ENCODE measurements at regions not wholly inside any gene's neighbourhood (a gene's known extent, or its start where the extent isn't known, plus 50 kb on each side); places are given as distances from the start of the nearest gene placed in this dataset.

GRCh38 chr10:130491011-130491692, 355.0 kb downstream of the GLRX3 start:
- no peaks in the 10 kb centered on the region for H3K27me3 Mint-ChIP-seq
- peaks cover 1% of the 10 kb centered on the region for H3K9me3 Mint-ChIP-seq (ENCODE audit: low read depth)
- no peak overlapping the region for H3K4me3 Mint-ChIP-seq
- DNase-seq = no peak
- CTCF ChIA-PET = no interaction called here
- H3K36me3 Mint-ChIP-seq = no peaks in the 10 kb centered on the region
- no peaks in the 10 kb centered on the region for H3K4me1 Mint-ChIP-seq
- ATAC-seq = no peak
- no peak overlapping the region for H3K27ac Mint-ChIP-seq

DNA sequence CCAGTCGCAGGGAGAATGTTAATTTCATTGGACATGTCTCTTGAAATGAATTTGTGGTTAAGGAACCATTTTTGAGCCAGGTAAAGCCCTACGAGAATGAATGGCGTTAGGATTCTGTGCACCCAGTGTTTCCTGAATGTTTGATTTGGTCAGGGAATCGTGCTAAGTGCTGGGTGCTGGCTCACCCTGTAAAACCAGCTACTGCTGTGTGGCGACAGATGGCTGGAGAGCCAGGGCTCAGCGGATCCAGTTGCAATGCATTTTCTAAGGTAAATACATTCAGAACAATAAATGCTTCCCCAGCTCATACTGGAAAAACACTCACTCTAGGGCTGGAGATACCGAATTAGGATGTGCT, 355.5 kb downstream of the GLRX3 start:
- no peak for DNase-seq
- no peak overlapping the region for H3K27ac Mint-ChIP-seq
- H3K27me3 Mint-ChIP-seq = no peaks in the 10 kb centered on the region
- H3K9me3 Mint-ChIP-seq (ENCODE audit: low read depth) = peaks cover 4% of the 10 kb centered on the region
- ATAC-seq = no peak
- no peaks in the 10 kb centered on the region for H3K36me3 Mint-ChIP-seq
- H3K4me1 Mint-ChIP-seq = no peaks in the 10 kb centered on the region
- CTCF ChIA-PET = no interaction called here
- no peak overlapping the region for H3K4me3 Mint-ChIP-seq

- DNase-seq (no peak), ATAC-seq (no peak)
- no peak overlapping the region for H3K27ac Mint-ChIP-seq
- H3K36me3 Mint-ChIP-seq = no peaks in the 10 kb centered on the region
- CTCF ChIA-PET = no interaction called here
- no peaks in the 10 kb centered on the region for H3K27me3 Mint-ChIP-seq
- no peak overlapping the region for H3K4me3 Mint-ChIP-seq
- H3K4me1 Mint-ChIP-seq = no peaks in the 10 kb centered on the region
- H3K9me3 Mint-ChIP-seq (ENCODE audit: low read depth) = peaks cover 4% of the 10 kb centered on the region
These were observed 356.2 kb downstream of the GLRX3 start for GRCh38 chr10:130492266-130492934.

DNA sequence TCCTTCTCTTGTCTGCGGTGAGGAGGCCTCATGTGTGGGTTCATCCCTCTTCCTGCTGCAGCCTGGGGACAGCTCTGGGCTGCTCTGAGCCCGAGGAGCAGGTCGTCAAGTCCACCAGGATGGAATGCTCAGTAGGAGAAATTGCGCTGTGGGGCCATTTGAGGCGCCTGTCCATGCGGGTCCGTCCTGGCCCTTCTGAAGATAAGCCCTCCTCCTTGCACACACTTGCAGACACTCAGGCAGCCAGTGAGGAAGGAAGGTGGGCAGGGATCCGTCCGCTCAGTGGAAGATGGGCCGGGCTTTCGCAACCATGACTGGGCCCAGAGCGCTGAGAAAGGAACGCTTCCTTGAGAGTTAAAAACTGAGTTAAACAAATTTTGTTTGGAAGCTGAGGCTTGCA, 356.8 kb downstream of the GLRX3 start:
- Mint-ChIP-seq H3K27me3 (no peaks in the 10 kb centered on the region), H3K9me3 (ENCODE audit: low read depth) (peaks cover 4% of the 10 kb centered on the region), H3K36me3 (no peaks in the 10 kb centered on the region), H3K4me3 (no peak overlapping the region), H3K4me1 (no peaks in the 10 kb centered on the region), H3K27ac (no peak overlapping the region)
- no peak for DNase-seq
- no peak for ATAC-seq
- CTCF ChIA-PET = no interaction called here

DNA sequence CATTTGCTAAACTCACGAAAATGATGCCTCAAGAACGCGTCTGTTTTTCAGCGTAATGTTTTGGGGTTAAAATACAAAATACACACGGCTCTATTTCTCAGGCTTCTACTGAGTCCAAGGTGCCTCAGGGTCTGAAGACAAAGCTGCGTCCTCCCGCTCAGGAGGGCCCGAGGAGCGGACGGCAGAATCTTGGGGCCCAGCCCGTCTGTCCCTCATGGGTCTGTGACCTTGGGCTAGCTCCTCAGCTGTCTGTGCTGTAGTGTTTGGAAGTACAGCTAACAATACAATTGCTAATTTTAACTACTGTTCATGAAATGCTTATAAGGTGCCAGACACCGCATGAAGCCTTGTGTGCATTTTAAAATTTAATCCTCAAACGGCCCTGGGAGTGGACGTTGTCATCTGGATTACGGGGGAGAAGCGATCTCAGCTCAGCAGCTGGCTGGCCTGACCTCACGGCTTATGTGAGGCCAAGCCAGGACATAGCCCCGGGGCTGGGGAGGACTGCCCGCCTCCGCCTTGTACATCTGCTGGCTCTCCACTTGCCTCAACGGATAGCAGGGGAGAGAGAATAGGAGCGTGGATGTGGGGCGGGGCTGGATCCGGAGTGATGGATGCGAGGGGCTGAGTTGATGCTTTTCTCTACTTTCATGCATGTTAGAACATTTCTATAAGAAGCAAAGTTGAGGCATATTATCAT, 357.4 kb downstream of the GLRX3 start:
- Mint-ChIP-seq H3K36me3 (no peaks in the 10 kb centered on the region), H3K27ac (no peak overlapping the region), H3K4me1 (no peaks in the 10 kb centered on the region), H3K27me3 (no peaks in the 10 kb centered on the region), H3K9me3 (ENCODE audit: low read depth) (peaks cover 4% of the 10 kb centered on the region), H3K4me3 (no peak overlapping the region)
- CTCF ChIA-PET = no interaction called here
- DNase-seq (no peak), ATAC-seq (no peak)

- peaks cover 4% of the 10 kb centered on the region for H3K9me3 Mint-ChIP-seq (ENCODE audit: low read depth)
- no peak overlapping the region for H3K4me3 Mint-ChIP-seq
These were observed 359.1 kb downstream of the GLRX3 start for GRCh38 chr10:130495116-130495862.

GRCh38 chr10:130495891-130496636, 359.9 kb downstream of the GLRX3 start:
- DNase-seq (no peak), ATAC-seq (no peak)
- H3K4me1 Mint-ChIP-seq = no peaks in the 10 kb centered on the region
- no peaks in the 10 kb centered on the region for H3K27me3 Mint-ChIP-seq
- CTCF ChIA-PET = no interaction called here
- H3K27ac Mint-ChIP-seq = no peak overlapping the region
- peaks cover 6% of the 10 kb centered on the region for H3K9me3 Mint-ChIP-seq (ENCODE audit: low read depth)
- H3K4me3 Mint-ChIP-seq = no peak overlapping the region
- no peaks in the 10 kb centered on the region for H3K36me3 Mint-ChIP-seq

More at GRCh38 chr10:130495116-130495862, 359.1 kb downstream of the GLRX3 start:
- no peak for ATAC-seq
- H3K36me3 Mint-ChIP-seq = no peaks in the 10 kb centered on the region
- H3K4me1 Mint-ChIP-seq = no peaks in the 10 kb centered on the region
- DNase-seq = no peak
- H3K27ac Mint-ChIP-seq = no peak overlapping the region
- H3K27me3 Mint-ChIP-seq = no peaks in the 10 kb centered on the region
- CTCF ChIA-PET = no interaction called here

- H3K4me1 Mint-ChIP-seq = no peaks in the 10 kb centered on the region
- H3K36me3 Mint-ChIP-seq = no peaks in the 10 kb centered on the region
- H3K27ac Mint-ChIP-seq = no peak overlapping the region
- DNase-seq (no peak), ATAC-seq (no peak)
- peaks cover 6% of the 10 kb centered on the region for H3K9me3 Mint-ChIP-seq (ENCODE audit: low read depth)
- CTCF ChIA-PET = no interaction called here
- H3K4me3 Mint-ChIP-seq = no peak overlapping the region
- H3K27me3 Mint-ChIP-seq = no peaks in the 10 kb centered on the region
These were observed 361.1 kb downstream of the GLRX3 start for GRCh38 chr10:130497056-130498010.

- no peak for DNase-seq
- Mint-ChIP-seq H3K27me3 (no peaks in the 10 kb centered on the region), H3K4me1 (no peaks in the 10 kb centered on the region), H3K9me3 (ENCODE audit: low read depth) (peaks cover 6% of the 10 kb centered on the region), H3K36me3 (no peaks in the 10 kb centered on the region), H3K4me3 (no peak overlapping the region), H3K27ac (no peak overlapping the region)
- CTCF ChIA-PET = no interaction called here
- ATAC-seq = no peak
These were observed 361.9 kb downstream of the GLRX3 start for GRCh38 chr10:130498042-130498441.

DNA sequence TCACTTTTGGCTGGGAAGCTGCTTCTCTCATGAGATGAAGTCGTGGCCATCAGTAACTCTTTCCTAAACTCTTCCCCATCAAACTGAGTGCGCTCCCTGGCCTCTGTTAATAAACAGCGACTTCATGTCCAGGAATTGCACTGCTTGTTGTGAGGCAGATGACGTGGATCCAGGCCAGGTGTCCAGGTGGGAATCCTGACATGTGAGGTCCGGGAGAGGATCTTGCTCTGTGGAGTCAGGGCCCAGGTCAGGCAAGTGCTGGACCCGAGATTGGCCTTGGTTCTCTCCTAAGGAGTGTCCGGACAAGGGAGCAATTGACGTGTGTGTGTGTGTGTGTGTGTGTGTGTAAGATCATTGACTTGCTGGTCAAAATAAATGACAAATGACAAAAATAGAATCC, 362.7 kb downstream of the GLRX3 start:
- H3K27me3 Mint-ChIP-seq = no peaks in the 10 kb centered on the region
- CTCF ChIA-PET = no interaction called here
- no peaks in the 10 kb centered on the region for H3K4me1 Mint-ChIP-seq
- DNase-seq (no peak), ATAC-seq (no peak)
- H3K4me3 Mint-ChIP-seq = no peak overlapping the region
- peaks cover 6% of the 10 kb centered on the region for H3K9me3 Mint-ChIP-seq (ENCODE audit: low read depth)
- no peak overlapping the region for H3K27ac Mint-ChIP-seq
- no peaks in the 10 kb centered on the region for H3K36me3 Mint-ChIP-seq

DNA sequence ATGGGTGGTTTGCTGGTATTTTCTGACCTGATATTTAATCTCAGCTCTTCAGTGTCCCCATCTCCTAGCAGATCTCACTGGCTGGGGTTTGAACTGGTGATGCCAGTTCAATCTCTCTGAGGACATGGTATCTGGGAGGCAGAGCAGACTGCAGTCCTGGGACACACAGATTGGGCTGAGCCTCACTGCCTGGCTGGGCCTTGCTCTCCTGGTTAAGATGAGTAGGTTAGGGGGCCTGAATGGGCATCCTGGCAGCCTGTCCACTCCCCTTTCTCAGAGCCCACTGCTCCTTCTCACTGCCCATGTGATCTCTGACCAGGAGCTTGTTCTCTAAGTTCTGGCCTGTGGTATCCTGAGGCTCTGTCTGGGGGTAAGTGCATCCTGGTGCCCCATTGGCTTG, 363.4 kb downstream of the GLRX3 start:
- ATAC-seq (no peak), DNase-seq (no peak)
- no peaks in the 10 kb centered on the region for H3K27me3 Mint-ChIP-seq
- H3K36me3 Mint-ChIP-seq = no peaks in the 10 kb centered on the region
- no peak overlapping the region for H3K4me3 Mint-ChIP-seq
- no peak overlapping the region for H3K27ac Mint-ChIP-seq
- no peaks in the 10 kb centered on the region for H3K4me1 Mint-ChIP-seq
- CTCF ChIA-PET = no interaction called here
- peaks cover 6% of the 10 kb centered on the region for H3K9me3 Mint-ChIP-seq (ENCODE audit: low read depth)

GRCh38 chr10:130500261-130501000, 364.2 kb downstream of the GLRX3 start:
- Mint-ChIP-seq H3K27ac (no peak overlapping the region), H3K9me3 (ENCODE audit: low read depth) (peaks cover 6% of the 10 kb centered on the region), H3K36me3 (no peaks in the 10 kb centered on the region), H3K27me3 (no peaks in the 10 kb centered on the region), H3K4me1 (no peaks in the 10 kb centered on the region), H3K4me3 (no peak overlapping the region)
- DNase-seq = no peak
- CTCF ChIA-PET = no interaction called here
- ATAC-seq = no peak

Data from activated CD8-positive, alpha-beta memory T cell treated with anti-CD3 and anti-CD28 coated beads, Interleukin-2, amount 10 ng/mL, durations not matched to agents 7 days and 5 days (primary cell).